Neutrophil (primary cell): ENCODE measurements at regions not wholly inside any gene's neighbourhood (a gene's known extent, or its start where the extent isn't known, plus 50 kb on each side); places are given as distances from the start of the nearest gene placed in this dataset.

Source experiments
- H3K27ac ChIP-seq: fragments of 200-600 bp; sonication (generic); 2 replicates; pipeline ENCODE4 v1.5.1; 2016; ENCODE audit warnings: mild to moderate bottlenecking, moderate library complexity
- H3K27me3 ChIP-seq: fragments of 200-600 bp; sonication (generic); 2 replicates; pipeline ENCODE4 v1.6.0; 2016; ENCODE audit warnings: mild to moderate bottlenecking
- H3K36me3 ChIP-seq: fragments of 200-600 bp; sonication (generic); 2 replicates; pipeline ENCODE4 v1.5.1; 2017
- H3K4me1 ChIP-seq, 2 experiments: fragments of 200-600 bp in 1 of 2; sonication (generic) in 1 of 2; 1 replicate in 1 of 2; 2 replicates in 1 of 2; pipeline versions ENCODE4 v1.5.1 to v1.6.1; 2013 to 2016; ENCODE audit warnings: low read depth in 1 of 2, low read length in 1 of 2, mild to moderate bottlenecking in 1 of 2, moderate library complexity in 1 of 2; ENCODE audit not compliant: control insufficient read depth in 1 of 2, insufficient read depth in 1 of 2
- H3K4me3 ChIP-seq, 2 experiments: fragments of 200-600 bp in 1 of 2; sonication (generic) in 1 of 2; 1 replicate in 1 of 2; 2 replicates in 1 of 2; pipeline ENCODE4 v1.5.1; 2013 to 2016; ENCODE audit warnings: low read depth in 1 of 2, low read length in 1 of 2, mild to moderate bottlenecking in 1 of 2, moderate library complexity in 1 of 2
- H3K9me3 ChIP-seq: fragments of 200-600 bp; sonication (generic); 2 replicates; pipeline ENCODE4 v1.5.1; 2016
- CTCF ChIP-seq: fragments of 200-600 bp; sonication (generic); IDR thresholded peaks from 2 replicates; pipeline ENCODE4 v1.5.1; 2016; ENCODE audit warnings: antibody characterized with exemption

GRCh38 chr1:10939654-10940450 lies 72.6 kb upstream of the TARDBP start:
- H3K27me3 ChIP-seq = peaks cover 52% of the 10 kb centered on the region
- H3K4me3 ChIP-seq = no peak overlapping the region
- no peak for TF ChIP-seq CTCF
- no peaks in the 10 kb centered on the region for H3K36me3 ChIP-seq
- H3K9me3 ChIP-seq = no peaks in the 10 kb centered on the region
- no peak overlapping the region for H3K27ac ChIP-seq
- H3K4me1 ChIP-seq = no peaks in the 10 kb centered on the region

- Histone ChIP-seq H3K36me3 (no peaks in the 10 kb centered on the region), H3K27ac (no peak overlapping the region), H3K4me3 (no peak overlapping the region), H3K27me3 (peaks cover 58% of the 10 kb centered on the region), H3K9me3 (no peaks in the 10 kb centered on the region), H3K4me1 (no peaks in the 10 kb centered on the region)
- no peak for TF ChIP-seq CTCF
These were observed 72.0 kb upstream of the TARDBP start for GRCh38 chr1:10940451-10940804.

- no peaks in the 10 kb centered on the region for H3K4me1 ChIP-seq
- H3K27ac ChIP-seq = no peak overlapping the region
- no peak overlapping the region for H3K4me3 ChIP-seq
- no peaks in the 10 kb centered on the region for H3K36me3 ChIP-seq
- TF ChIP-seq CTCF = no peak
- H3K27me3 ChIP-seq = peaks cover 62% of the 10 kb centered on the region
- H3K9me3 ChIP-seq = no peaks in the 10 kb centered on the region
These were observed 71.6 kb upstream of the TARDBP start for GRCh38 chr1:10940838-10941237.

- Histone ChIP-seq H3K27me3 (peaks cover 63% of the 10 kb centered on the region), H3K4me1 (no peaks in the 10 kb centered on the region), H3K27ac (no peak overlapping the region), H3K9me3 (no peaks in the 10 kb centered on the region), H3K36me3 (no peaks in the 10 kb centered on the region), H3K4me3 (no peak overlapping the region)
- TF ChIP-seq CTCF = peak; percentile 79
These were observed 70.4 kb upstream of the TARDBP start for GRCh38 chr1:10941891-10942541.

GRCh38 chr1:10942542-10942912 lies 69.9 kb upstream of the TARDBP start:
- peaks cover 63% of the 10 kb centered on the region for H3K27me3 ChIP-seq
- no peak for TF ChIP-seq CTCF
- H3K9me3 ChIP-seq = no peaks in the 10 kb centered on the region
- no peak overlapping the region for H3K27ac ChIP-seq
- H3K36me3 ChIP-seq = no peaks in the 10 kb centered on the region
- H3K4me1 ChIP-seq = no peaks in the 10 kb centered on the region
- no peak overlapping the region for H3K4me3 ChIP-seq
